ENCODE measurements at regions not wholly inside any gene's neighbourhood (a gene's known extent, or its start where the extent isn't known, plus 50 kb on each side); places are given as distances from the start of the nearest gene placed in this dataset.

DNA sequence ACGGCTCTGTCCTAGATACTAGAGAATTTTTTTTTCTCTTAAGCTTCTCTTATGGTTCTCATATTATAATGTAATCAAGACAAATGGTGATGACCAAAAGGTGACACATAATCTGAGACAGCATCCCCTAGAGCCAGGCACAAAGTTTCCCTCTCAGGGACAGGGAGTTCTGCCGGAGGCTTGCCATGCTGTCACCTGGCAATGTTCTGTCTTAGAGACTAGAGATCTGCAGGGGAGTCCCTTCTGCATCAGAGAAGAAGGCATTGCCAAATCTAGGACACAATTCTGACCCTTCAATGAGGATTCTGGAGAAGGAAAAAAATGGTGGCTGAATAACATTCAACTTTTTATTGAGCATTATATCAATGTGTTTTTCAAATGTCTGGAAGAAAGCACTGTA is 261.2 kb upstream of the TRPC7 start:
- no peaks in the 10 kb centered on the region for H3K36me3 ChIP-seq
- TF ChIP-seq EP300 (IDR thresholded peaks at IDR 0.05) (no peak), POLR2A (IDR thresholded peaks at IDR 0.05) (no peak), POLR2AphosphoS5 (IDR thresholded peaks at IDR 0.05) (no peak)
- TF ChIP-seq, protein P1, sequence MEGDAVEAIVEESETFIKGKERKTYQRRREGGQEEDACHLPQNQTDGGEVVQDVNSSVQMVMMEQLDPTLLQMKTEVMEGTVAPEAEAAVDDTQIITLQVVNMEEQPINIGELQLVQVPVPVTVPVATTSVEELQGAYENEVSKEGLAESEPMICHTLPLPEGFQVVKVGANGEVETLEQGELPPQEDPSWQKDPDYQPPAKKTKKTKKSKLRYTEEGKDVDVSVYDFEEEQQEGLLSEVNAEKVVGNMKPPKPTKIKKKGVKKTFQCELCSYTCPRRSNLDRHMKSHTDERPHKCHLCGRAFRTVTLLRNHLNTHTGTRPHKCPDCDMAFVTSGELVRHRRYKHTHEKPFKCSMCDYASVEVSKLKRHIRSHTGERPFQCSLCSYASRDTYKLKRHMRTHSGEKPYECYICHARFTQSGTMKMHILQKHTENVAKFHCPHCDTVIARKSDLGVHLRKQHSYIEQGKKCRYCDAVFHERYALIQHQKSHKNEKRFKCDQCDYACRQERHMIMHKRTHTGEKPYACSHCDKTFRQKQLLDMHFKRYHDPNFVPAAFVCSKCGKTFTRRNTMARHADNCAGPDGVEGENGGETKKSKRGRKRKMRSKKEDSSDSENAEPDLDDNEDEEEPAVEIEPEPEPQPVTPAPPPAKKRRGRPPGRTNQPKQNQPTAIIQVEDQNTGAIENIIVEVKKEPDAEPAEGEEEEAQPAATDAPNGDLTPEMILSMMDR (IDR thresholded peaks at IDR 0.05) = no peak
- WGBS = 96% methylated on average over 2 of the region's 2 CpGs
- no peaks in the 10 kb centered on the region for H3K9me3 ChIP-seq
- no peak for DNase-seq (ENCODE audit: low spot score in 2 of 2)
- H3K4me3 ChIP-seq = no peak overlapping the region
- peaks cover 5% of the 10 kb centered on the region for H3K4me1 ChIP-seq
- H3K27ac ChIP-seq = no peak overlapping the region
- no peaks in the 10 kb centered on the region for H3K27me3 ChIP-seq

GRCh38 chr5:136622747-136623146 is 257.4 kb upstream of the TRPC7 start:
- H3K36me3 ChIP-seq = no peaks in the 10 kb centered on the region
- peaks cover 5% of the 10 kb centered on the region for H3K4me1 ChIP-seq
- H3K27me3 ChIP-seq = no peaks in the 10 kb centered on the region

DNA sequence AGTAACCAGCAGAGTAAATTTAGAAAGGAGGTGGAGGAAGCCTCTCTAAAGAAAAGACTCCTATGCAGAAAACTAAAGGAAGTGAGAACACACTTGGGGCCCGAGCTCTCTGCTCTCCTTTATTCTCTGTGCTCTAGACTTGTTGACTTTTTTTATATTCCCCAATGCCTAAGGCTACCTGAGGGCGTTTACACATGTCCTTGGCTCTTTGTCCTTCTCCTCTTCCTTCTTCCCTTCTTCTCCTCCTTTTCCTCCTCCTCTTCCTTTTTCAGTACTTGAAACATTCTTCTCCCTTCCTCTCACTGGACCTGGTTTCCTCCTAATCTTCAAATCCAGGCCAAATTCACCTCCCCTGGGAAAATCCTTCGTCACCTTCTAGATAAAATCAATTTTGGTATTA is 256.4 kb upstream of the TRPC7 start:
- TF ChIP-seq POLR2AphosphoS5 (IDR thresholded peaks at IDR 0.05) (no peak), POLR2A (IDR thresholded peaks at IDR 0.05) (no peak), EP300 (IDR thresholded peaks at IDR 0.05) (no peak)
- TF ChIP-seq, protein P1 (IDR thresholded peaks at IDR 0.05) = no peak
- 37% methylated on average over 3 of the region's 3 CpGs for WGBS
- H3K9me3 ChIP-seq = no peaks in the 10 kb centered on the region

More at GRCh38 chr5:136622747-136623146, 257.4 kb upstream of the TRPC7 start:
- Histone ChIP-seq H3K27ac (no peak overlapping the region), H3K4me3 (no peak overlapping the region), H3K9me3 (no peaks in the 10 kb centered on the region)
- DNase-seq (ENCODE audit: low spot score in 2 of 2) = no peak
- no peak for TF ChIP-seq POLR2A (IDR thresholded peaks at IDR 0.05)
- no peak for TF ChIP-seq EP300 (IDR thresholded peaks at IDR 0.05)
- TF ChIP-seq, protein P1 (IDR thresholded peaks at IDR 0.05) = no peak
- TF ChIP-seq POLR2AphosphoS5 (IDR thresholded peaks at IDR 0.05) = no peak

DNA sequence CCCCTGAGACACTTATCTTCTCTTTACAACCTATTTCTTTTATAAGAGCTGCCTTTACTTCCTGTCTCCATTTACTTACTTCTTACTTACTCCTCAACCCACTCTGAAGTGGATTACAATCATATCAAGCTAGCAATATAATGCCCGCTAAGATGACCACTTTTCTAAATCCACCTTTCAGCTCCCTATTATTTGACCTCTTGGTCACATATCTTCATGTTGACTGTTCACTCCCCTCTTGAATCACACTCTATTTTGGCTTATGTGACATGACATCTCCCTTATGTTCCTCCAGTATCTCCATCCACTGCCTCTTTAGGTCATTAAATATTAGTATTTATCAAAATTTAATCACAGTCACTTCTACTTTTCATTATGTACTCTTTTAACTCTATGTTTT is 255.3 kb upstream of the TRPC7 start:
- Histone ChIP-seq H3K27me3 (no peaks in the 10 kb centered on the region), H3K9me3 (no peaks in the 10 kb centered on the region), H3K36me3 (no peaks in the 10 kb centered on the region), H3K4me3 (no peak overlapping the region), H3K27ac (no peak overlapping the region), H3K4me1 (peaks cover 5% of the 10 kb centered on the region)
- WGBS = 92% methylated on average over 1 of the region's 1 CpG
- TF ChIP-seq, protein P1 (IDR thresholded peaks at IDR 0.05) = no peak
- TF ChIP-seq EP300 (IDR thresholded peaks at IDR 0.05) (no peak), POLR2AphosphoS5 (IDR thresholded peaks at IDR 0.05) (no peak), POLR2A (IDR thresholded peaks at IDR 0.05) (no peak)
- no peak for DNase-seq (ENCODE audit: low spot score in 2 of 2)

More for the DNA sequence above, 256.4 kb upstream of the TRPC7 start:
- H3K27me3 ChIP-seq = no peaks in the 10 kb centered on the region
- H3K4me3 ChIP-seq = no peak overlapping the region
- H3K27ac ChIP-seq = no peak overlapping the region
- H3K4me1 ChIP-seq = peaks cover 5% of the 10 kb centered on the region
- H3K36me3 ChIP-seq = no peaks in the 10 kb centered on the region
- no peak for DNase-seq (ENCODE audit: low spot score in 2 of 2)

DNA sequence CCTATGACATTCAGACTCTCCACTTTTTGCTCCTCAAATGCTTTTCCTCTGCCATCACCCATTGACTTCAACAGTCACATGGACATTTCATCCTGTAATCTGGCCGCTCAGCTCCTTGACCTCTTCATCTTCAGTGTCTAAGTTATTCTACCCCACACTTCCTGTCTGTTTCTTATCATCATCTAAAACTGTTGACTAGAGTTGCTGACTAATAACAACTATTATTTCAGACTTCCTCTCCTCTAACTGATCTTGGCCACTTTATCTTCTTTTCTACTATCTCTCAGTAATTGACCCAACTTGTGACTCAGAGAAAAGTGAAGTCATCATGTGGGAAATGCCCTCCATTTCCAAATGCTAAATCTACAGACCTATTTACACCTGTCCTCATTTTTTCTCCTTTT is 254.7 kb upstream of the TRPC7 start:
- no peak for DNase-seq (ENCODE audit: low spot score in 2 of 2)
- Histone ChIP-seq H3K4me3 (no peak overlapping the region), H3K4me1 (peaks cover 5% of the 10 kb centered on the region), H3K27me3 (no peaks in the 10 kb centered on the region), H3K9me3 (no peaks in the 10 kb centered on the region), H3K36me3 (no peaks in the 10 kb centered on the region), H3K27ac (no peak overlapping the region)
- WGBS = 62% methylated on average over 1 of the region's 1 CpG
- TF ChIP-seq, protein P1 (IDR thresholded peaks at IDR 0.05) = no peak
- TF ChIP-seq POLR2A (IDR thresholded peaks at IDR 0.05) (no peak), EP300 (IDR thresholded peaks at IDR 0.05) (no peak), POLR2AphosphoS5 (IDR thresholded peaks at IDR 0.05) (no peak)
